GM13977 (cell line): ENCODE measurements at regions not wholly inside any gene's neighbourhood (a gene's known extent, or its start where the extent isn't known, plus 50 kb on each side); places are given as distances from the start of the nearest gene placed in this dataset.

Experiments used
- DNase-seq: peaks from one replicate; pipeline ENCODE4 v3.0.0; 2012; ENCODE audit warnings: low spot score
- in situ Hi-C: fragments of 300-500 bp; cut with MboI; formaldehyde crosslinking; loops from one replicate; pipeline ENCODE4 v1.12.0; 2022; ENCODE audit warnings: low sequenced_read_pairs, low pct_unique_long_range_greater_than_20kb, mixed read lengths, inconsistent platforms; ENCODE audit not compliant: unreplicated experiment
- TF ChIP-seq, protein P1 (sequence below): IDR thresholded peaks from 2 replicates; pipeline ENCODE4 v1.5.1; 2012; ENCODE audit warnings: mild to moderate bottlenecking, control low read depth; ENCODE audit not compliant: insufficient read depth; ENCODE audit errors: extremely low read depth, missing control alignments

DNA sequence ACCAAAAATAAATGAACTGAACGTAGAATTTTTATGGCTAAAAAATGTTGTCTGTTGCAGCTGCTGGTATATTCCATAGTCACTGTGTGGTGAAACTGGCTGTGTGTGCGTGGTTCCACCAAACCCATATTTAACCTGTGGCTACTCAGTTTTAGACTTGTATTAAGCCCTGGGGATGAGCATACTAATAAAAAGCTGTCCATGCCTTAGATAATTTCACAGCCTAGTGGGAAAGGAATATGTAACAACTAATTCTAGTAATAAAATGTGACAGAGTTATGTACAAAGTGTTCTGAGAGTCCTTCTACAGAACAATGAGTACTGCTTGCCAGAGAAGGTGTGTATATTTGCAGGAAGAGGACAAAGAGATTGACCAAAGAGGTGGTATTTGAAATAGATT is 125.5 kb downstream of the TMTC3 start:
- TF ChIP-seq, protein P1, sequence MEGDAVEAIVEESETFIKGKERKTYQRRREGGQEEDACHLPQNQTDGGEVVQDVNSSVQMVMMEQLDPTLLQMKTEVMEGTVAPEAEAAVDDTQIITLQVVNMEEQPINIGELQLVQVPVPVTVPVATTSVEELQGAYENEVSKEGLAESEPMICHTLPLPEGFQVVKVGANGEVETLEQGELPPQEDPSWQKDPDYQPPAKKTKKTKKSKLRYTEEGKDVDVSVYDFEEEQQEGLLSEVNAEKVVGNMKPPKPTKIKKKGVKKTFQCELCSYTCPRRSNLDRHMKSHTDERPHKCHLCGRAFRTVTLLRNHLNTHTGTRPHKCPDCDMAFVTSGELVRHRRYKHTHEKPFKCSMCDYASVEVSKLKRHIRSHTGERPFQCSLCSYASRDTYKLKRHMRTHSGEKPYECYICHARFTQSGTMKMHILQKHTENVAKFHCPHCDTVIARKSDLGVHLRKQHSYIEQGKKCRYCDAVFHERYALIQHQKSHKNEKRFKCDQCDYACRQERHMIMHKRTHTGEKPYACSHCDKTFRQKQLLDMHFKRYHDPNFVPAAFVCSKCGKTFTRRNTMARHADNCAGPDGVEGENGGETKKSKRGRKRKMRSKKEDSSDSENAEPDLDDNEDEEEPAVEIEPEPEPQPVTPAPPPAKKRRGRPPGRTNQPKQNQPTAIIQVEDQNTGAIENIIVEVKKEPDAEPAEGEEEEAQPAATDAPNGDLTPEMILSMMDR, result no peak
- in situ Hi-C loops, result no loop called here
- DNase-seq, result no peak

DNA sequence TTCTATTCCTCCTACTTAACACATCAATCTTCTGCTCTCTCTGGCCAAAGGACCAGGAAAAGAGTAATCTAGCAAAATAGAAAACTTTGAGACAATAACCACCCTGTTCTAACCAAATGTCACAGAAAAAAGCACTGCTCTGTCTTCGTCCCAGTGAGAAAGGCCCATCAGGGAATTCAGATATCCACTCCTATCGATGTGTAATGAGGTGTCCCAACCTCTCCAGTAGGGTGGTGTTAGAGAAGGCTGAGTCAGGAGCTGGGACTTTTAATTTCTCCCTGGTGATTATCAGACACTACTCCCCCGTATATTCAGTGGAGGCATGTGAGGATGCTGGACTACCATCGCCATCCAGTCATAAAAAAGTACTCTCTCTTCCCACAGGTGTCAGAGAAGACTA is 130.3 kb downstream of the TMTC3 start:
- TF ChIP-seq, protein P1, result no peak
- DNase-seq, result no peak
- in situ Hi-C loops, result no loop called here

DNA sequence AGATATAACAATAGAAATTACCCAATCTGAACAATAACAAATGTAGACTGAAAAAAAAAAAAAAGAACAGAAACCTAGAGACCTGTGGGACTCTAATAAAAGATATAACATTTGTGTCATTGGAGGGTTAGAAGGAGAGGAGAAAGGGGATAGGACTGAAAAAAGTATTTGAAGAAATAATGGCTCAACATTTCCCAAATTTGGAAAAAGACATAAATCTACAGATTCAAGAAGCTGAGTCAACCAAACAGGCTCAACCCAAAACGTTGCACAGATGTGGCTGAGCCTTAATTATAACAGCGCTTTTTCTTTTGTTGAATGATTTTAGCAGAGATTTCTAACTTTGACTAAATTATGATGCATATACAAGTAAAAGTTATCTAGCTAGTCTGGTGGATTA is 131.3 kb downstream of the TMTC3 start:
- in situ Hi-C loops, result no loop called here
- no peak for DNase-seq
- TF ChIP-seq, protein P1, result no peak

DNA sequence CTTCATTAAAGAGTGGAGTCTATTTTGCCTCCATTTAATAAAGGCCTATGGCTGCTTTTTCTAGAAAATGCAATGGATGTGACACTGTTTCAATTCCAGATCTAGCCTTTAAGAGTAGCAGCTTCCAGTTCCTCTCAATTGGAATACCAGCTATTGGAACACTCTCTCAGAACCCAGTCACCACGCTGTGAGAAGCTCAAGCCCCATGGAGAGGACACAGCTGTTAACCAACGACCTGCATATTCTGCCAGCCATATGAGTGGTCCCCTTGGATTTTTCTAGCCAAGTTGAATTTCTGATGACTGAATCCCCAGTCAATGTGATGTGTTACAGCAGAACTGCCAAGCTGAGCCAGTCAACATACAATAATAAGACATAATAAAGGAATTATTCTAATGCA is 131.8 kb downstream of the TMTC3 start:
- no peak for DNase-seq
- in situ Hi-C loops, result no loop called here
- TF ChIP-seq, protein P1, result no peak

DNA sequence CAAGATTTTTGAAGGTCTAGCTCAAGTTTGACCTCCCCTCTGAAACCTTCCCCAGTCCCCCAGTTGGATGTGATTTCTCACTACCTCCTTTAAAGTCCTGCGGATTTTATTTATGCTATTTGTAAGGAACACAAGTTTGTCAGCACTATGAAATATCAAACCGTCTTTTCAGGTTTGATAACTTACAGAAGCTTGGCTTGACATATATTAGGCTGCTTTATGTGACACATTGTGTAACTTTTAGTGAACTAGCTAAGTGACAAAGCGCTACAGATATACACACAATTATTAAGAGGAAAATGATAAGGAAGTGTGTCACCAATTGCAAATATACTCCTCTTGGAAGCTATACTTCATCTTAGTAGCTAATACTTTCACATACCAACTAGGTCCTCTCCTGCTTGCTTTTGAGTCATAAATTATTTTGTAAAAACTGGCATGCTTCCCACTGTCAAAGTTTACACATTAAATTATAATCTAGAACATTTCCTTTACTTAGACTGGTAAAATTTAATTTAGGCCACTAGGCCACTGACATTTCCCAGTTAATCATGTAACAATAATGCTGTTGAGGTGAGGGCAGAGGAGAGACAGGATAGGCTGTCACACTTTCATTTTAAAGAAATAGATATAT is 149.5 kb downstream of the TMTC3 start:
- DNase-seq, result no peak
- TF ChIP-seq, protein P1, result no peak
- in situ Hi-C loops, result no loop called here

DNA sequence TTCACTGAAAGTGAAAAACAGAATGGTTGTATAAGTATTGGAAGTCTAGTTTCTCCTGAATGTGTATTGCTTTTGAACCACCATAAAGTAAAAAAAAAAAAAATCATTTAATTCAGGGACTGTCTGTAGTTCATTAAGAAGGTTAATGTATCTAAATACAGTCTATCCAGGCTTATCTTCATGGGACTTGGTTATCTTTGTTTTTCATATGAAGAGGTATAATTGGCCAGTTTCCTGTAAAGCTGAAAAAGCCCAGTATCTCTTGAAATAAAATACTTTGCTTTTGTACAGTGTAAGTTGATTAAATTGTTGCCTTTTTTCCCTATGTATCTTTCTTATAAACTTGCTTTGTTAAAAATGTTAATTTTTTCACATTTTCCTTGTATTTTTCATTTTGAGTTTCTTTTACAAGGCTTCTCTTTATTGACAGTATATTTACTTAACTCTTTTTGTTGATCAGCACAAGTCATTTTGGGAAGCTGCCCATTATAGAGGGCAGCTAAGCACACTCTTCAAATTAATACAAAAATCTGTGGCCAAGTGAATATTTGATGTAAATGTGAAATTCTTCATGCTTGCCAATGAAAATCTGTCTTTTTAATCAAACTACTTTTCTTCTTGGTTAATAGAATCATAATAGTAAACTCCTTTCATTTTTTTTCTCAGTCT is 156.0 kb downstream of the TMTC3 start:
- DNase-seq, result no peak
- in situ Hi-C loops, result no loop called here
- TF ChIP-seq, protein P1, result no peak
